ENCODE measurements at regions not wholly inside any gene's neighbourhood (a gene's known extent, or its start where the extent isn't known, plus 50 kb on each side); places are given as distances from the start of the nearest gene placed in this dataset.

GRCh38 chr6:95420792-95421191, 156.5 kb upstream of the MANEA start:
- no peak overlapping the region for H3K27ac Mint-ChIP-seq
- no peak for ATAC-seq (ENCODE audit: low read depth in 2 of 2)
- H3K4me1 Mint-ChIP-seq, result no peaks in the 10 kb centered on the region
- no peaks in the 10 kb centered on the region for H3K36me3 Mint-ChIP-seq
- H3K4me3 Mint-ChIP-seq, result no peak overlapping the region
- Histone ChIP-seq H3K4me3 (ENCODE audit: low read depth, low read length) (no peak overlapping the region), H3K9me3 (ENCODE audit: control insufficient read depth in 2 of 2, low read length in 2 of 2) (peaks cover 2 to 5% of the 10 kb centered on the region in 2 experiments), H3K36me3 (ENCODE audit: control insufficient read depth, insufficient read depth, low read length) (no peaks in the 10 kb centered on the region), H3K4me1 (ENCODE audit: control insufficient read depth, insufficient read depth, low read length, poor library complexity, severe bottlenecking) (no peaks in the 10 kb centered on the region), H3K27ac (ENCODE audit: insufficient read depth, low read length, poor library complexity, severe bottlenecking) (no peak overlapping the region), H3K27me3 (ENCODE audit: control insufficient read depth, insufficient read depth, low read length) (no peaks in the 10 kb centered on the region)
- H3K27me3 Mint-ChIP-seq, result peaks cover 4% of the 10 kb centered on the region
- H3K9me3 Mint-ChIP-seq, result peaks cover 0 to 17% (median 4%) of the 10 kb centered on the region in 7 donors
- no peak for DNase-seq

DNA sequence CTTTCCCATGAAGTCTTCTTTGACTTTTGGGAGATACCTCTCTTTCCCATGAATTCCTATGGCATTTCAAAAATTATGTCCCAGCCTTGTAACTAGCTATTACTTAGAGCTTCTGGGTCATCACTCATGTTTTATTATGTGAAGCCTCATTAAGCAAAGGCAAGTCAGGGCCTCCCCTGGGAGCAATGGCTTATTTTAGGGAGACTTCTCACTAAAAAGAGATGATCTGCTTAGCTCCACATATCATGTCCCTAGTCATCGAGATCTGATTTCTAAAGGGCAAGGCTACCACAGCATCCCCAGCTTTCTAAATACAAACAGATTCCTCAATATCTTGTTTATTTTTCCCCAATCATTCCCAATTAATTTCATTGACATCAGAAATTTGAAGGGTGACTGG, 154.0 kb upstream of the MANEA start:
- no peaks in the 10 kb centered on the region for H3K4me1 ChIP-seq (ENCODE audit: control insufficient read depth, insufficient read depth, low read length, poor library complexity, severe bottlenecking)
- ATAC-seq (ENCODE audit: low read depth in 2 of 2) (no peak), DNase-seq (no peak)
- H3K36me3 ChIP-seq (ENCODE audit: control insufficient read depth, insufficient read depth, low read length), result no peaks in the 10 kb centered on the region
- Mint-ChIP-seq H3K4me3 (no peak overlapping the region), H3K27me3 (no peaks in the 10 kb centered on the region), H3K36me3 (no peaks in the 10 kb centered on the region), H3K4me1 (no peaks in the 10 kb centered on the region), H3K9me3 (peaks cover 0 to 17% (median 1%) of the 10 kb centered on the region in 7 donors), H3K27ac (no peak overlapping the region)
- no peak overlapping the region for H3K4me3 ChIP-seq (ENCODE audit: low read depth, low read length)
- H3K9me3 ChIP-seq (ENCODE audit: control insufficient read depth in 2 of 2, low read length in 2 of 2), result peaks cover 2 to 5% of the 10 kb centered on the region in 2 experiments
- no peaks in the 10 kb centered on the region for H3K27me3 ChIP-seq (ENCODE audit: control insufficient read depth, insufficient read depth, low read length)
- no peak overlapping the region for H3K27ac ChIP-seq (ENCODE audit: insufficient read depth, low read length, poor library complexity, severe bottlenecking)

DNA sequence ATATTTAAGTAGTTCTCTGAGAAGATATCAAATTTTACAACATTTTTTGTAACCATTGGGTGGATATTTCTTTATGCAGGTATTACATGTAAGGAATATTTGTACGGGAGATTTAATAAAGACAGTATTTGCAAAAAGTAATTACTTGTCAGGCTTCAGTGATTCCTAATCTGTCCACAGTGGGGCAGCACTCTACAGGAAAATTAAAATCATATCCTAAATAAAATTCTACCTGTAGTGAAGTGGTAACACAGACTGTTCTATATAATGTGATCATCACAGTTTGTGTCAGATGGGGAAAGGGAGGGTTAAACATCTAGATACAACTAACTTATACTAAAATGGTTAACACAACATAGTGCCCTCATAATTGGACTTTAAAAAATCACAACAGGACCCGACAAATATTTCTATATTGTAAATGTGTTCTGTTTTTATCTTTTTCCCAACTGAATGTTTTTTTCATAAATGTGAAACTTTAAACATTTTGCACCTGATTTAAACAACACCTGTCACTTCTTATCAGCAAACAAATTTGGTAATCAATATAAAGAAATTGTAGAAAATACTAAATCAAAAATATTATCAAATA, 145.6 kb upstream of the MANEA start:
- Mint-ChIP-seq H3K27ac (no peak overlapping the region), H3K36me3 (no peaks in the 10 kb centered on the region), H3K9me3 (peaks cover 0 to 1% (median 0%) of the 10 kb centered on the region in 7 donors), H3K27me3 (no peaks in the 10 kb centered on the region), H3K4me3 (no peak overlapping the region), H3K4me1 (no peaks in the 10 kb centered on the region)
- Histone ChIP-seq H3K4me1 (ENCODE audit: control insufficient read depth, insufficient read depth, low read length, poor library complexity, severe bottlenecking) (no peaks in the 10 kb centered on the region), H3K9me3 (ENCODE audit: control insufficient read depth in 2 of 2, low read length in 2 of 2) (no peaks in the 10 kb centered on the region), H3K27ac (ENCODE audit: insufficient read depth, low read length, poor library complexity, severe bottlenecking) (no peak overlapping the region), H3K36me3 (ENCODE audit: control insufficient read depth, insufficient read depth, low read length) (no peaks in the 10 kb centered on the region), H3K4me3 (ENCODE audit: low read depth, low read length) (no peak overlapping the region), H3K27me3 (ENCODE audit: control insufficient read depth, insufficient read depth, low read length) (no peaks in the 10 kb centered on the region)
- DNase-seq, result peak in 2 of 3 donors; percentile 38 to 53
- no peak for ATAC-seq (ENCODE audit: low read depth in 2 of 2)

GRCh38 chr6:95439741-95440140, 137.6 kb upstream of the MANEA start:
- ATAC-seq (ENCODE audit: low read depth in 2 of 2) (no peak), DNase-seq (no peak)
- Mint-ChIP-seq H3K36me3 (no peaks in the 10 kb centered on the region), H3K27ac (no peak overlapping the region), H3K27me3 (peaks cover 12% of the 10 kb centered on the region), H3K9me3 (peaks cover 0 to under 1% (median 0%) of the 10 kb centered on the region in 7 donors), H3K4me3 (no peak overlapping the region), H3K4me1 (no peaks in the 10 kb centered on the region)
- H3K9me3 ChIP-seq (ENCODE audit: control insufficient read depth in 2 of 2, low read length in 2 of 2), result no peaks in the 10 kb centered on the region
- no peak overlapping the region for H3K4me3 ChIP-seq (ENCODE audit: low read depth, low read length)
- H3K36me3 ChIP-seq (ENCODE audit: control insufficient read depth, insufficient read depth, low read length), result no peaks in the 10 kb centered on the region
- no peak overlapping the region for H3K27ac ChIP-seq (ENCODE audit: insufficient read depth, low read length, poor library complexity, severe bottlenecking)
- no peaks in the 10 kb centered on the region for H3K4me1 ChIP-seq (ENCODE audit: control insufficient read depth, insufficient read depth, low read length, poor library complexity, severe bottlenecking)
- no peaks in the 10 kb centered on the region for H3K27me3 ChIP-seq (ENCODE audit: control insufficient read depth, insufficient read depth, low read length)

- Histone ChIP-seq H3K27ac (ENCODE audit: insufficient read depth, low read length, poor library complexity, severe bottlenecking) (no peak overlapping the region), H3K4me3 (ENCODE audit: low read depth, low read length) (no peak overlapping the region), H3K9me3 (ENCODE audit: control insufficient read depth in 2 of 2, low read length in 2 of 2) (no peaks in the 10 kb centered on the region), H3K4me1 (ENCODE audit: control insufficient read depth, insufficient read depth, low read length, poor library complexity, severe bottlenecking) (no peaks in the 10 kb centered on the region), H3K36me3 (ENCODE audit: control insufficient read depth, insufficient read depth, low read length) (no peaks in the 10 kb centered on the region), H3K27me3 (ENCODE audit: control insufficient read depth, insufficient read depth, low read length) (no peaks in the 10 kb centered on the region)
- Mint-ChIP-seq H3K27me3 (no peaks in the 10 kb centered on the region), H3K9me3 (peaks cover 0 to 12% (median 3%) of the 10 kb centered on the region in 7 donors), H3K36me3 (no peaks in the 10 kb centered on the region), H3K27ac (no peak overlapping the region), H3K4me3 (no peak overlapping the region), H3K4me1 (no peaks in the 10 kb centered on the region)
- no peak for ATAC-seq (ENCODE audit: low read depth in 2 of 2)
- no peak for DNase-seq
Observed at GRCh38 chr6:95448208-95448607, 129.1 kb upstream of the MANEA start.

- Histone ChIP-seq H3K27ac (ENCODE audit: insufficient read depth, low read length, poor library complexity, severe bottlenecking) (no peak overlapping the region), H3K4me3 (ENCODE audit: low read depth, low read length) (no peak overlapping the region), H3K27me3 (ENCODE audit: control insufficient read depth, insufficient read depth, low read length) (no peaks in the 10 kb centered on the region), H3K9me3 (ENCODE audit: control insufficient read depth in 2 of 2, low read length in 2 of 2) (no peaks in the 10 kb centered on the region), H3K36me3 (ENCODE audit: control insufficient read depth, insufficient read depth, low read length) (no peaks in the 10 kb centered on the region), H3K4me1 (ENCODE audit: control insufficient read depth, insufficient read depth, low read length, poor library complexity, severe bottlenecking) (no peaks in the 10 kb centered on the region)
- no peak for ATAC-seq (ENCODE audit: low read depth in 2 of 2)
- H3K9me3 Mint-ChIP-seq, result peaks cover 0 to 4% (median 0%) of the 10 kb centered on the region in 7 donors
- no peak overlapping the region for H3K4me3 Mint-ChIP-seq
- H3K36me3 Mint-ChIP-seq, result no peaks in the 10 kb centered on the region
- peaks cover 9% of the 10 kb centered on the region for H3K27me3 Mint-ChIP-seq
- DNase-seq, result no peak
- H3K4me1 Mint-ChIP-seq, result no peaks in the 10 kb centered on the region
- H3K27ac Mint-ChIP-seq, result no peak overlapping the region
Observed at GRCh38 chr6:95469511-95469910, 107.8 kb upstream of the MANEA start.

GRCh38 chr6:95478941-95479340, 98.4 kb upstream of the MANEA start:
- H3K9me3 Mint-ChIP-seq, result peaks cover 0 to 7% (median under 1%) of the 10 kb centered on the region in 7 donors
- no peaks in the 10 kb centered on the region for H3K36me3 Mint-ChIP-seq
- Histone ChIP-seq H3K27ac (ENCODE audit: insufficient read depth, low read length, poor library complexity, severe bottlenecking) (no peak overlapping the region), H3K4me3 (ENCODE audit: low read depth, low read length) (no peak overlapping the region), H3K36me3 (ENCODE audit: control insufficient read depth, insufficient read depth, low read length) (no peaks in the 10 kb centered on the region), H3K9me3 (ENCODE audit: control insufficient read depth in 2 of 2, low read length in 2 of 2) (no peaks in the 10 kb centered on the region), H3K4me1 (ENCODE audit: control insufficient read depth, insufficient read depth, low read length, poor library complexity, severe bottlenecking) (no peaks in the 10 kb centered on the region), H3K27me3 (ENCODE audit: control insufficient read depth, insufficient read depth, low read length) (no peaks in the 10 kb centered on the region)
- no peaks in the 10 kb centered on the region for H3K27me3 Mint-ChIP-seq
- ATAC-seq (ENCODE audit: low read depth in 2 of 2), result no peak
- no peaks in the 10 kb centered on the region for H3K4me1 Mint-ChIP-seq
- H3K27ac Mint-ChIP-seq, result no peak overlapping the region
- no peak overlapping the region for H3K4me3 Mint-ChIP-seq
- DNase-seq, result no peak

DNA sequence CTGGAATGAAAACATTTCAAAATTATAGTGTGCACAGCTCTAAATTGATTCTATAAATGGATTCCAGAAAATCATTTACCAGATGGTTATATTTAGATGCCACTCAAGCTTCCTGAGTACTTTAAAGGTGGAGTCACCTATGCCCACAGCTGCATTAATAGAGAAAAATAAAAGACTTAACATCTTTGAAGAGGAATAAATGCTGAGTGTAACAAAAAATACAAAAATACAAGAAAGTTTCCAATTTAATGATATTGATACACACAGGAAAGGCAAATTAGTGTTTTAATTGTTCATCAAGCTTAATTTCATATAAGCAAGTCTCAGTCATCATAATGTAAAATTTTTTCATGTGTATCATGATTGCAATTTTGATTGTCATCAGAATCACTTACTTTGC, 89.5 kb upstream of the MANEA start:
- H3K4me3 ChIP-seq (ENCODE audit: low read depth, low read length), result no peak overlapping the region
- H3K27me3 ChIP-seq (ENCODE audit: control insufficient read depth, insufficient read depth, low read length), result no peaks in the 10 kb centered on the region
- no peak for DNase-seq
- no peaks in the 10 kb centered on the region for H3K4me1 ChIP-seq (ENCODE audit: control insufficient read depth, insufficient read depth, low read length, poor library complexity, severe bottlenecking)
- H3K9me3 ChIP-seq (ENCODE audit: control insufficient read depth in 2 of 2, low read length in 2 of 2), result no peaks in the 10 kb centered on the region
- H3K27me3 Mint-ChIP-seq, result no peaks in the 10 kb centered on the region
- H3K27ac Mint-ChIP-seq, result no peak overlapping the region
- H3K36me3 Mint-ChIP-seq, result no peaks in the 10 kb centered on the region
- H3K9me3 Mint-ChIP-seq, result no peaks in the 10 kb centered on the region
- no peak overlapping the region for H3K4me3 Mint-ChIP-seq
- ATAC-seq (ENCODE audit: low read depth in 2 of 2), result no peak
- H3K36me3 ChIP-seq (ENCODE audit: control insufficient read depth, insufficient read depth, low read length), result no peaks in the 10 kb centered on the region
- H3K27ac ChIP-seq (ENCODE audit: insufficient read depth, low read length, poor library complexity, severe bottlenecking), result no peak overlapping the region
- no peaks in the 10 kb centered on the region for H3K4me1 Mint-ChIP-seq
